ENCODE measurements at regions not wholly inside any gene's neighbourhood (a gene's known extent, or its start where the extent isn't known, plus 50 kb on each side); places are given as distances from the start of the nearest gene placed in this dataset.

- Histone ChIP-seq H3K27ac (ENCODE audit: insufficient read length, low read depth, low read length) (no peak overlapping the region), H2BK20ac (ENCODE audit: low read depth, low read length, poor library complexity, severe bottlenecking) (no peak overlapping the region), H3K9ac (ENCODE audit: extremely low read depth, insufficient read length, low read length) (no peak overlapping the region), H3K4ac (ENCODE audit: low read depth, low read length) (no peak overlapping the region), H3K4me2 (ENCODE audit: insufficient read depth, insufficient read length, low read length) (no peak overlapping the region), H2BK15ac (ENCODE audit: low read depth, low read length) (no peak overlapping the region), H2AFZ (ENCODE audit: low read length) (no peak overlapping the region), H3K18ac (ENCODE audit: insufficient read length, low read depth, low read length) (no peak overlapping the region), H4K5ac (ENCODE audit: insufficient read length, low read depth, low read length) (no peak overlapping the region), H3T11ph (ENCODE audit: low read length) (no peak overlapping the region), H2BK5ac (ENCODE audit: insufficient read length, low read length) (no peak overlapping the region), H2AK5ac (ENCODE audit: insufficient read length, low read length) (no peak overlapping the region), H3K23ac (ENCODE audit: insufficient read length, low read depth, low read length) (no peak overlapping the region), H3K4me1 (ENCODE audit: insufficient read depth, low read length) (no peaks in the 10 kb centered on the region), H3K23me2 (ENCODE audit: insufficient read length, low read depth, low read length, poor library complexity, severe bottlenecking) (no peaks in the 10 kb centered on the region), H3K27me3 (ENCODE audit: insufficient read depth, low read length) (no peaks in the 10 kb centered on the region), H2BK12ac (ENCODE audit: insufficient read length, low read depth, low read length) (no peak overlapping the region), H3K56ac (ENCODE audit: insufficient read length, low read depth, low read length) (no peak overlapping the region), H4K91ac (ENCODE audit: insufficient read length, low read depth, low read length) (no peak overlapping the region), H3K79me1 (ENCODE audit: insufficient read depth, low read depth, low read length, poor library complexity, severe bottlenecking) (no peaks in the 10 kb centered on the region), H3K14ac (ENCODE audit: insufficient read depth, low read length) (no peak overlapping the region), H3K79me2 (ENCODE audit: insufficient read depth, low read length) (no peaks in the 10 kb centered on the region), H3K9me3 (ENCODE audit: control insufficient read depth, low read depth, low read length) (no peaks in the 10 kb centered on the region), H4K20me1 (ENCODE audit: control insufficient read depth, insufficient read depth, insufficient read length) (no peaks in the 10 kb centered on the region), H4K8ac (replicated peaks; ENCODE audit: insufficient read length, low read depth, low read length) (no peak overlapping the region), H2BK120ac (ENCODE audit: low read depth, low read length, poor library complexity, severe bottlenecking) (no peak overlapping the region)
- no CpG with 5 or more reads among the region's 3 CpGs for WGBS (ENCODE audit: extremely low coverage, insufficient read length, low lambda C conversion rate)
- TF ChIP-seq, protein P1, sequence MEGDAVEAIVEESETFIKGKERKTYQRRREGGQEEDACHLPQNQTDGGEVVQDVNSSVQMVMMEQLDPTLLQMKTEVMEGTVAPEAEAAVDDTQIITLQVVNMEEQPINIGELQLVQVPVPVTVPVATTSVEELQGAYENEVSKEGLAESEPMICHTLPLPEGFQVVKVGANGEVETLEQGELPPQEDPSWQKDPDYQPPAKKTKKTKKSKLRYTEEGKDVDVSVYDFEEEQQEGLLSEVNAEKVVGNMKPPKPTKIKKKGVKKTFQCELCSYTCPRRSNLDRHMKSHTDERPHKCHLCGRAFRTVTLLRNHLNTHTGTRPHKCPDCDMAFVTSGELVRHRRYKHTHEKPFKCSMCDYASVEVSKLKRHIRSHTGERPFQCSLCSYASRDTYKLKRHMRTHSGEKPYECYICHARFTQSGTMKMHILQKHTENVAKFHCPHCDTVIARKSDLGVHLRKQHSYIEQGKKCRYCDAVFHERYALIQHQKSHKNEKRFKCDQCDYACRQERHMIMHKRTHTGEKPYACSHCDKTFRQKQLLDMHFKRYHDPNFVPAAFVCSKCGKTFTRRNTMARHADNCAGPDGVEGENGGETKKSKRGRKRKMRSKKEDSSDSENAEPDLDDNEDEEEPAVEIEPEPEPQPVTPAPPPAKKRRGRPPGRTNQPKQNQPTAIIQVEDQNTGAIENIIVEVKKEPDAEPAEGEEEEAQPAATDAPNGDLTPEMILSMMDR (conservative IDR thresholded peaks at IDR 0.05) = no peak
- DNase-seq = no peak
- H3K27me3 Mint-ChIP-seq (ENCODE audit: low read depth) = no peaks in the 10 kb centered on the region
- H3K4me1 Mint-ChIP-seq = 0 out of 4 replicates have a peak, but pooled peaks cover 0 to under 1% of the 10 kb centered on the region in 2 experiments
- H3K9me3 Mint-ChIP-seq = peaks cover 9% of the 10 kb centered on the region in 2 experiments; a peak in 4 of 5 replicates
- peaks cover 0 to 9% (median 0%) of the 10 kb centered on the region in 3 experiments; a peak in 3 of 7 replicates for H3K36me3 Mint-ChIP-seq (ENCODE audit: insufficient read depth in 1 of 3, low read depth in 3 of 3)
- H3K4me3 Mint-ChIP-seq = no peak overlapping the region
- H3K27ac Mint-ChIP-seq = no peak overlapping the region
These were observed 521.2 kb downstream of the RMST start for GRCh38 chr12:97983796-97984195.

Data from H9 (cell line).